Osteocyte (in vitro differentiated cells): ENCODE measurements at regions not wholly inside any gene's neighbourhood (a gene's known extent, or its start where the extent isn't known, plus 50 kb on each side); places are given as distances from the start of the nearest gene placed in this dataset.
A peak's percentile ranks its signal among the peaks of the same experiment; 100 is the strongest.

Source experiments
- DNase-seq: peaks from one replicate; pipeline ENCODE4 v3.0.0; 2021; ENCODE audit warnings: mixed read lengths; ENCODE audit not compliant: unreplicated experiment; ENCODE audit errors: extremely low spot score
- H3K27ac Mint-ChIP-seq: one replicate; pipeline ENCODE4 v1.8.0; 2021; ENCODE audit warnings: mild to moderate bottlenecking, mixed read lengths; ENCODE audit not compliant: unreplicated experiment
- H3K27me3 Mint-ChIP-seq: one replicate; pipeline ENCODE4 v1.8.0; 2021; ENCODE audit warnings: mixed read lengths; ENCODE audit not compliant: unreplicated experiment
- H3K36me3 Mint-ChIP-seq: one replicate; pipeline ENCODE4 v1.8.0; 2021; ENCODE audit warnings: mixed read lengths; ENCODE audit not compliant: unreplicated experiment
- H3K4me1 Mint-ChIP-seq: one replicate; pipeline ENCODE4 v1.8.0; 2021; ENCODE audit warnings: mixed read lengths; ENCODE audit not compliant: unreplicated experiment
- H3K4me3 Mint-ChIP-seq: one replicate; pipeline ENCODE4 v1.8.0; 2021; ENCODE audit warnings: mild to moderate bottlenecking, moderate library complexity, mixed read lengths; ENCODE audit not compliant: unreplicated experiment
- H3K9me3 Mint-ChIP-seq: one replicate; pipeline ENCODE4 v1.8.0; 2021; ENCODE audit warnings: mixed read lengths; ENCODE audit not compliant: unreplicated experiment
- CTCF ChIP-seq: fragments of 200-600 bp; sonication (generic); IDR thresholded peaks from 2 replicates; pipeline ENCODE4 v1.5.0; 2021; ENCODE audit warnings: antibody characterized with exemption, mild to moderate bottlenecking, moderate library complexity

GRCh38 chr11:114984611-114985163 is 306.4 kb downstream of the NXPE2 start:
- Mint-ChIP-seq H3K36me3 (no peaks in the 10 kb centered on the region), H3K9me3 (no peaks in the 10 kb centered on the region), H3K27me3 (no peaks in the 10 kb centered on the region), H3K4me3 (no peak overlapping the region), H3K4me1 (no peaks in the 10 kb centered on the region), H3K27ac (no peak overlapping the region)
- no peak for TF ChIP-seq CTCF
- DNase-seq = no peak

GRCh38 chr11:114986365-114986764 is 308.0 kb downstream of the NXPE2 start:
- no peak for TF ChIP-seq CTCF
- H3K4me3 Mint-ChIP-seq = no peak overlapping the region
- no peaks in the 10 kb centered on the region for H3K9me3 Mint-ChIP-seq
- DNase-seq = no peak
- H3K4me1 Mint-ChIP-seq = no peaks in the 10 kb centered on the region
- H3K36me3 Mint-ChIP-seq = no peaks in the 10 kb centered on the region
- no peaks in the 10 kb centered on the region for H3K27me3 Mint-ChIP-seq
- no peak overlapping the region for H3K27ac Mint-ChIP-seq

- no peaks in the 10 kb centered on the region for H3K9me3 Mint-ChIP-seq
Measured at GRCh38 chr11:114987186-114987760, 308.9 kb downstream of the NXPE2 start.

GRCh38 chr11:114988644-114989043 is 310.3 kb downstream of the NXPE2 start:
- no peak overlapping the region for H3K4me3 Mint-ChIP-seq
- no peaks in the 10 kb centered on the region for H3K36me3 Mint-ChIP-seq
- H3K27me3 Mint-ChIP-seq = peaks cover 2% of the 10 kb centered on the region
- no peak for TF ChIP-seq CTCF
- DNase-seq = no peak
- H3K9me3 Mint-ChIP-seq = no peaks in the 10 kb centered on the region
- no peaks in the 10 kb centered on the region for H3K4me1 Mint-ChIP-seq
- H3K27ac Mint-ChIP-seq = no peak overlapping the region

More at GRCh38 chr11:114987186-114987760, 308.9 kb downstream of the NXPE2 start:
- Mint-ChIP-seq H3K4me1 (no peaks in the 10 kb centered on the region), H3K27ac (no peak overlapping the region), H3K27me3 (peaks cover 2% of the 10 kb centered on the region), H3K4me3 (no peak overlapping the region), H3K36me3 (no peaks in the 10 kb centered on the region)
- DNase-seq = peak; percentile 49
- TF ChIP-seq CTCF = no peak

GRCh38 chr11:114989536-114989935 is 311.2 kb downstream of the NXPE2 start:
- H3K4me1 Mint-ChIP-seq = no peaks in the 10 kb centered on the region
- no peak overlapping the region for H3K27ac Mint-ChIP-seq
- DNase-seq = peak; percentile 79
- no peaks in the 10 kb centered on the region for H3K9me3 Mint-ChIP-seq
- TF ChIP-seq CTCF = no peak
- peaks cover 2% of the 10 kb centered on the region for H3K27me3 Mint-ChIP-seq
- H3K36me3 Mint-ChIP-seq = no peaks in the 10 kb centered on the region
- H3K4me3 Mint-ChIP-seq = no peak overlapping the region
